ENCODE measurements at regions not wholly inside any gene's neighbourhood (a gene's known extent, or its start where the extent isn't known, plus 50 kb on each side); places are given as distances from the start of the nearest gene placed in this dataset.

- DNase-seq (ENCODE audit: low read depth in 2 of 2) = no peak
Measured at GRCh38 chr21:41653243-41653953, 113.5 kb downstream of the RIPK4 start.

GRCh38 chr21:41651830-41652229 is 115.0 kb downstream of the RIPK4 start:
- DNase-seq (ENCODE audit: low read depth in 2 of 2) = no peak

- no peak for DNase-seq (ENCODE audit: low read depth in 2 of 2)
Measured at GRCh38 chr21:41651406-41651805, 115.4 kb downstream of the RIPK4 start.

- no peak for DNase-seq (ENCODE audit: low read depth in 2 of 2)
Measured at GRCh38 chr21:41650526-41651145, 116.2 kb downstream of the RIPK4 start.

- DNase-seq (ENCODE audit: low read depth in 2 of 2) = no peak
Measured at GRCh38 chr21:41648591-41649031, 118.2 kb downstream of the RIPK4 start.

- DNase-seq (ENCODE audit: low read depth in 2 of 2) = no peak
Measured at GRCh38 chr21:41647806-41648561, 118.9 kb downstream of the RIPK4 start.

- no peak for DNase-seq (ENCODE audit: low read depth in 2 of 2)
Measured at GRCh38 chr21:41643246-41643966, 123.4 kb downstream of the RIPK4 start.

GRCh38 chr21:41641821-41642701 is 124.8 kb downstream of the RIPK4 start:
- no peak for DNase-seq (ENCODE audit: low read depth in 2 of 2)

GRCh38 chr21:41641510-41641815 is 125.4 kb downstream of the RIPK4 start:
- no peak for DNase-seq (ENCODE audit: low read depth in 2 of 2)

GRCh38 chr21:41640748-41641509 is 125.9 kb downstream of the RIPK4 start:
- DNase-seq (ENCODE audit: low read depth in 2 of 2) = no peak

- DNase-seq (ENCODE audit: low read depth in 2 of 2) = no peak
Measured at GRCh38 chr21:41639766-41640165, 127.1 kb downstream of the RIPK4 start.

- DNase-seq (ENCODE audit: low read depth in 2 of 2) = no peak
Measured at GRCh38 chr21:41639336-41639735, 127.5 kb downstream of the RIPK4 start.

GRCh38 chr21:41638201-41638790 is 128.6 kb downstream of the RIPK4 start:
- no peak for DNase-seq (ENCODE audit: low read depth in 2 of 2)

GRCh38 chr21:41636636-41637630 is 129.0 kb upstream of the TMPRSS2 start:
- no peak for DNase-seq (ENCODE audit: low read depth in 2 of 2)

- no peak for DNase-seq (ENCODE audit: low read depth in 2 of 2)
Measured at GRCh38 chr21:41635874-41636273, 127.9 kb upstream of the TMPRSS2 start.

- DNase-seq (ENCODE audit: low read depth in 2 of 2) = no peak
Measured at GRCh38 chr21:41634858-41635257, 126.9 kb upstream of the TMPRSS2 start.

- no peak for DNase-seq (ENCODE audit: low read depth in 2 of 2)
Measured at GRCh38 chr21:41634211-41634694, 126.3 kb upstream of the TMPRSS2 start.

- no peak for DNase-seq (ENCODE audit: low read depth in 2 of 2)
Measured at GRCh38 chr21:41633627-41634026, 125.7 kb upstream of the TMPRSS2 start.

Data from stimulated activated CD8-positive, alpha-beta memory T cell treated with anti-CD3 and anti-CD28 coated beads, Interleukin-15, amount 100 ng/mL, for 48 hours (primary cell).